ENCODE measurements at regions not wholly inside any gene's neighbourhood (a gene's known extent, or its start where the extent isn't known, plus 50 kb on each side); places are given as distances from the start of the nearest gene placed in this dataset.

GRCh38 chr11:11029027-11029426 is 171.2 kb upstream of the ZBED5 start:
- Histone ChIP-seq H3K4me1 (no peaks in the 10 kb centered on the region), H3K27me3 (ENCODE audit: low read depth) (no peaks in the 10 kb centered on the region), H3K36me3 (no peaks in the 10 kb centered on the region), H3K4me3 (no peak overlapping the region), H3K27ac (replicated peaks) (no peak overlapping the region), H3K9me3 (replicated peaks) (no peaks in the 10 kb centered on the region)
- TF ChIP-seq CTCF (IDR thresholded peaks at IDR 0.05; ENCODE audit: borderline replicate concordance) = no peak
- no peak for DNase-seq
- intact Hi-C loops (cut with micrococcal nuclease) = loop anchor here (10.0 kb wide), 1 partner anchor 234 kb away; no protein-coding TSS in a partner anchor

- H3K27me3 ChIP-seq (ENCODE audit: low read depth) = no peaks in the 10 kb centered on the region
- H3K9me3 ChIP-seq (replicated peaks) = no peaks in the 10 kb centered on the region
- peak; percentile 87 for TF ChIP-seq CTCF (IDR thresholded peaks at IDR 0.05; ENCODE audit: borderline replicate concordance)
- no peak overlapping the region for H3K27ac ChIP-seq (replicated peaks)
- intact Hi-C loops (cut with micrococcal nuclease) = loop anchor here (10.0 kb wide), 1 partner anchor 233 kb away; no protein-coding TSS in a partner anchor
- DNase-seq = peak; percentile 69
- no peaks in the 10 kb centered on the region for H3K36me3 ChIP-seq
- H3K4me1 ChIP-seq = no peaks in the 10 kb centered on the region
- H3K4me3 ChIP-seq = no peak overlapping the region
These were observed 170.3 kb upstream of the ZBED5 start for GRCh38 chr11:11028017-11028692.

- H3K27ac ChIP-seq (replicated peaks) = no peak overlapping the region
- intact Hi-C loops (cut with micrococcal nuclease) = loop anchor here (10.0 kb wide), 1 partner anchor 232 kb away; no protein-coding TSS in a partner anchor
- no peak for DNase-seq
- no peak for TF ChIP-seq CTCF (IDR thresholded peaks at IDR 0.05; ENCODE audit: borderline replicate concordance)
- H3K4me1 ChIP-seq = no peaks in the 10 kb centered on the region
- no peak overlapping the region for H3K4me3 ChIP-seq
- H3K9me3 ChIP-seq (replicated peaks) = no peaks in the 10 kb centered on the region
- no peaks in the 10 kb centered on the region for H3K27me3 ChIP-seq (ENCODE audit: low read depth)
- H3K36me3 ChIP-seq = no peaks in the 10 kb centered on the region
These were observed 169.4 kb upstream of the ZBED5 start for GRCh38 chr11:11027288-11027687.

- no peak overlapping the region for H3K4me3 ChIP-seq
- H3K4me1 ChIP-seq = no peaks in the 10 kb centered on the region
- intact Hi-C loops (cut with micrococcal nuclease) = loop anchor here (10.0 kb wide), 1 partner anchor 230 kb away; no protein-coding TSS in a partner anchor
- H3K27ac ChIP-seq (replicated peaks) = no peak overlapping the region
- DNase-seq = no peak
- H3K9me3 ChIP-seq (replicated peaks) = no peaks in the 10 kb centered on the region
- no peaks in the 10 kb centered on the region for H3K36me3 ChIP-seq
- no peak for TF ChIP-seq CTCF (IDR thresholded peaks at IDR 0.05; ENCODE audit: borderline replicate concordance)
- H3K27me3 ChIP-seq (ENCODE audit: low read depth) = no peaks in the 10 kb centered on the region
These were observed 167.2 kb upstream of the ZBED5 start for GRCh38 chr11:11025087-11025486.

GRCh38 chr11:11022125-11022730 is 164.4 kb upstream of the ZBED5 start:
- H3K4me3 ChIP-seq = no peak overlapping the region
- H3K27me3 ChIP-seq (ENCODE audit: low read depth) = no peaks in the 10 kb centered on the region
- no peaks in the 10 kb centered on the region for H3K4me1 ChIP-seq
- peak; percentile 65 for TF ChIP-seq CTCF (IDR thresholded peaks at IDR 0.05; ENCODE audit: borderline replicate concordance)
- H3K36me3 ChIP-seq = no peaks in the 10 kb centered on the region
- no peak for DNase-seq
- no peak overlapping the region for H3K27ac ChIP-seq (replicated peaks)
- no peaks in the 10 kb centered on the region for H3K9me3 ChIP-seq (replicated peaks)
- intact Hi-C loops (cut with micrococcal nuclease) = loop anchor here (5.0 to 10.0 kb wide), 2 partner anchors 90 to 227 kb away; no protein-coding TSS in a partner anchor
